Fibroblast of mammary gland (primary cell): ENCODE measurements at regions not wholly inside any gene's neighbourhood (a gene's known extent, or its start where the extent isn't known, plus 50 kb on each side); places are given as distances from the start of the nearest gene placed in this dataset.

ENCODE experiments used
- DNase-seq: peaks from one replicate; pipeline ENCODE4 v3.0.0-alpha.2; 2010; ENCODE audit warnings: low read depth
- H3K4me3 ChIP-seq: 2 replicates; pipeline ENCODE4 v1.5.1; 2011; ENCODE audit warnings: low read depth, mild to moderate bottlenecking, low read length, moderate library complexity; ENCODE audit not compliant: control insufficient read depth
- CTCF ChIP-seq: conservative IDR thresholded peaks from 2 replicates; pipeline ENCODE4 v1.5.1; 2011; ENCODE audit warnings: low read depth, low read length, inconsistent platforms; ENCODE audit not compliant: control insufficient read depth, insufficient read depth

- DNase-seq = no peak
- no peak for TF ChIP-seq CTCF
- H3K4me3 ChIP-seq = no peak overlapping the region
Measured at GRCh38 chr6:111958534-111958933, 85.3 kb upstream of the FYN start.

GRCh38 chr6:111959766-111960165 is 86.5 kb upstream of the FYN start:
- DNase-seq = no peak
- no peak for TF ChIP-seq CTCF
- H3K4me3 ChIP-seq = no peak overlapping the region

GRCh38 chr6:111967131-111967530 is 86.8 kb upstream of the CCN6 start:
- DNase-seq = no peak
- no peak for TF ChIP-seq CTCF
- no peak overlapping the region for H3K4me3 ChIP-seq

- H3K4me3 ChIP-seq = no peak overlapping the region
- no peak for TF ChIP-seq CTCF
- no peak for DNase-seq
Measured at GRCh38 chr6:111970426-111970825, 83.5 kb upstream of the CCN6 start.

GRCh38 chr6:111971181-111971841 is 82.6 kb upstream of the CCN6 start:
- H3K4me3 ChIP-seq = no peak overlapping the region
- no peak for DNase-seq
- no peak for TF ChIP-seq CTCF

- no peak for TF ChIP-seq CTCF
- peak; percentile 86 for DNase-seq
- no peak overlapping the region for H3K4me3 ChIP-seq
Measured at GRCh38 chr6:111971866-111972532, 81.9 kb upstream of the CCN6 start.
